ENCODE measurements at regions not wholly inside any gene's neighbourhood (a gene's known extent, or its start where the extent isn't known, plus 50 kb on each side); places are given as distances from the start of the nearest gene placed in this dataset.

GRCh38 chr5:17132444-17133083 lies 84.9 kb upstream of the BASP1 start:
- peak; percentile 16 to 63 (median 44); a peak in 4 of 6 replicates for TF ChIP-seq CTCF (IDR thresholded peaks at IDR 0.05 in 2 of 3, conservative IDR thresholded peaks at IDR 0.05 in 1 of 3; ENCODE audit: insufficient read depth in 2 of 3, low read depth in 1 of 3, low read length in 3 of 3)
- TF ChIP-seq ZNF717 (CRISPR knock-in tag; IDR thresholded peaks at IDR 0.05), result no peak
- TF ChIP-seq ZNF561 (CRISPR knock-in tag; conservative IDR thresholded peaks at IDR 0.05), result no peak
- no peak for TF ChIP-seq MAFK (IDR thresholded peaks at IDR 0.05; ENCODE audit: low read length)
- TF ChIP-seq, protein P1, sequence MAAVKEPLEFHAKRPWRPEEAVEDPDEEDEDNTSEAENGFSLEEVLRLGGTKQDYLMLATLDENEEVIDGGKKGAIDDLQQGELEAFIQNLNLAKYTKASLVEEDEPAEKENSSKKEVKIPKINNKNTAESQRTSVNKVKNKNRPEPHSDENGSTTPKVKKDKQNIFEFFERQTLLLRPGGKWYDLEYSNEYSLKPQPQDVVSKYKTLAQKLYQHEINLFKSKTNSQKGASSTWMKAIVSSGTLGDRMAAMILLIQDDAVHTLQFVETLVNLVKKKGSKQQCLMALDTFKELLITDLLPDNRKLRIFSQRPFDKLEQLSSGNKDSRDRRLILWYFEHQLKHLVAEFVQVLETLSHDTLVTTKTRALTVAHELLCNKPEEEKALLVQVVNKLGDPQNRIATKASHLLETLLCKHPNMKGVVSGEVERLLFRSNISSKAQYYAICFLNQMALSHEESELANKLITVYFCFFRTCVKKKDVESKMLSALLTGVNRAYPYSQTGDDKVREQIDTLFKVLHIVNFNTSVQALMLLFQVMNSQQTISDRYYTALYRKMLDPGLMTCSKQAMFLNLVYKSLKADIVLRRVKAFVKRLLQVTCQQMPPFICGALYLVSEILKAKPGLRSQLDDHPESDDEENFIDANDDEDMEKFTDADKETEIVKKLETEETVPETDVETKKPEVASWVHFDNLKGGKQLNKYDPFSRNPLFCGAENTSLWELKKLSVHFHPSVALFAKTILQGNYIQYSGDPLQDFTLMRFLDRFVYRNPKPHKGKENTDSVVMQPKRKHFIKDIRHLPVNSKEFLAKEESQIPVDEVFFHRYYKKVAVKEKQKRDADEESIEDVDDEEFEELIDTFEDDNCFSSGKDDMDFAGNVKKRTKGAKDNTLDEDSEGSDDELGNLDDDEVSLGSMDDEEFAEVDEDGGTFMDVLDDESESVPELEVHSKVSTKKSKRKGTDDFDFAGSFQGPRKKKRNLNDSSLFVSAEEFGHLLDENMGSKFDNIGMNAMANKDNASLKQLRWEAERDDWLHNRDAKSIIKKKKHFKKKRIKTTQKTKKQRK (IDR thresholded peaks at IDR 0.05; ENCODE audit: borderline replicate concordance, low read depth, low read length), result no peak
- TF ChIP-seq RFX1 (IDR thresholded peaks at IDR 0.05), result no peak
- TF ChIP-seq ZKSCAN1 (IDR thresholded peaks at IDR 0.05; ENCODE audit: low read depth, low read length), result no peak
- TF ChIP-seq KDM4B (IDR thresholded peaks at IDR 0.05; ENCODE audit: borderline replicate concordance in 2 of 2, low read depth in 1 of 2), result no peak
- no peak for TF ChIP-seq MAX (CRISPR knock-in tag; IDR thresholded peaks at IDR 0.05)
- TF ChIP-seq ZNF280B (CRISPR knock-in tag; IDR thresholded peaks at IDR 0.05), result no peak
- peak; percentile 36; the same call in 1 of the 2 replicates for TF ChIP-seq SMC3 (conservative IDR thresholded peaks at IDR 0.05; ENCODE audit: insufficient read depth, low read depth, low read length)
